PFSK-1 (cell line): ENCODE measurements at regions not wholly inside any gene's neighbourhood (a gene's known extent, or its start where the extent isn't known, plus 50 kb on each side); places are given as distances from the start of the nearest gene placed in this dataset.

Experiments
- FOXP2 ChIP-seq: optimal IDR thresholded peaks from 2 replicates; pipeline ENCODE3; 2011; ENCODE audit warnings: borderline replicate concordance, control low read depth, inconsistent platforms; ENCODE audit not compliant: insufficient read depth; ENCODE audit errors: extremely low read length, extremely low read depth
- POLR2AphosphoS5 ChIP-seq: IDR thresholded peaks from 2 replicates; pipeline ENCODE4 v1.6.1; 2012; ENCODE audit warnings: low read depth, mild to moderate bottlenecking, control low read depth, low read length, moderate library complexity
- REST ChIP-seq, 2 experiments: IDR thresholded peaks; 2 replicates each; pipeline versions ENCODE4 v1.6.1 to v1.8.0; 2011 to 2012; ENCODE audit warnings: low read depth in 2 of 2, low read length in 2 of 2, control low read depth in 1 of 2, inconsistent platforms in 1 of 2, mild to moderate bottlenecking in 1 of 2, moderate library complexity in 1 of 2; ENCODE audit not compliant: insufficient read depth in 1 of 2
- SIN3A ChIP-seq: IDR thresholded peaks from 2 replicates; pipeline ENCODE4 v1.6.1; 2012; ENCODE audit warnings: mild to moderate bottlenecking, low read length, moderate library complexity, borderline replicate concordance; ENCODE audit not compliant: insufficient read depth
- TAF1 ChIP-seq: IDR thresholded peaks from 2 replicates; pipeline ENCODE4 v1.6.1; 2012; ENCODE audit warnings: low read length, control low read depth, borderline replicate concordance; ENCODE audit not compliant: insufficient read depth

GRCh38 chr20:22456109-22456508, 128.3 kb downstream of the FOXA2 start:
- TF ChIP-seq SIN3A = no peak
- TF ChIP-seq POLR2AphosphoS5 = no peak
- no peak for TF ChIP-seq FOXP2
- TF ChIP-seq REST (IDR thresholded peaks at IDR 0.05; ENCODE audit: insufficient read depth in 1 of 2, low read depth in 2 of 2, low read length in 2 of 2) = no peak
- no peak for TF ChIP-seq TAF1

DNA sequence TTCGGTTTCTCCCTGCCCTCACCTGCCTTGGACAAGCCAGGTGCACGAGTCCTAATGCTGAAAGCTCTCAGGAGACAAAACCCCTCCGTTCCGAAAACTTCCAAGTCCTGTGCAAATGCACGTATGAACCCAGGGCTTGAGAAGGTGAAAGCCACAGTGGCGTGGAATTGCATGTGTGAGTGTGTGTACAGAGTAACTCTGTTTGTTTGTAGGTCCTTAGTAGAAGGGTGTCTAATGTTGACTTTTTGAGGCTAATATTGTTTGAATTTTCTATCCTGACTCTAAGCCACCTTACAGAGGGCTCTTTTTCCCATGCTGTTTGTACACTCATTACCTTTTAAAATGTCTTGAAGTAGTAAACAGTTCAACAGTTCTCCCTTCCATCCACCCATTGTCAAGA, 129.1 kb downstream of the FOXA2 start:
- TF ChIP-seq POLR2AphosphoS5 = no peak
- no peak for TF ChIP-seq REST (IDR thresholded peaks at IDR 0.05; ENCODE audit: insufficient read depth in 1 of 2, low read depth in 2 of 2, low read length in 2 of 2)
- TF ChIP-seq SIN3A = no peak
- TF ChIP-seq TAF1 = no peak
- no peak for TF ChIP-seq FOXP2

DNA sequence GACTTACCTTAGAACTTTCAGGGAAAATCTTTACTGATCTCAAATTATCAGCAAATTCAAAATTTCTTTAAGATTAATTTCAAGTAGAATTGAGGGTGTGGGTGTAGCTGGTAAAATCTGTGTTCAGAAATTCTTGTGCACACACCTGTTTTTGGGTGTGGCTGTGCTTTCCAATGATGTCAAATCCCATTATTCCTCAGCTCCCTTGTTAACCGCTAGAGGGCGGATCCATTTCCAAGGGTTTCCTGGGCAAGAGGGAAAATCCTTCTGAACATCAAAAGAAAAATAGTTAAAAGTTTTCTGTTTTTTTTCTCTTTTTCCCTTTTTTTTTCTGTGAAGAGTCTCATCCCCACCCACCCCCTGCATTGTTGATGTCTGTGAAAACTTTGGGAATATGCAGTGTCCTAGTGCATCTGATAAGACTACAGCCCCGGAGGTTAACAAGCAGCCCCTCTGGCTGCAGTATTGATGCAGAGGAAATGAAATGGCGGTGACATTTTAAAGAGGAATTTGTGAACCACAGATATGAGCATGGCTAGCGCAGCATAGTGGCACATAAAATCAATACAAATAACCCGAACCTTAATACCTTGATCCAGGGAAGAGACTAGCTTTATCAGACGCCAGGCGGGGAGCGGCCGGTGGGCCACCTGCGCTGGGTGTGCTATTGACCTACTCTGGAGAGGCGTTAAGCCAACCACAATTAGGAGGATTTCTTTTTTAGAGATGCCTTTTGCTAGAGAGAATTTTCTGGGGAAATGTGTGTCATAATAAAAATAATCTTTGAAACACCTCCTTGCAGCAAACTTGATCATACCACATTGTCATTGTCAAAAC, 130.9 kb downstream of the FOXA2 start:
- TF ChIP-seq POLR2AphosphoS5 = no peak
- no peak for TF ChIP-seq TAF1
- no peak for TF ChIP-seq SIN3A

DNA sequence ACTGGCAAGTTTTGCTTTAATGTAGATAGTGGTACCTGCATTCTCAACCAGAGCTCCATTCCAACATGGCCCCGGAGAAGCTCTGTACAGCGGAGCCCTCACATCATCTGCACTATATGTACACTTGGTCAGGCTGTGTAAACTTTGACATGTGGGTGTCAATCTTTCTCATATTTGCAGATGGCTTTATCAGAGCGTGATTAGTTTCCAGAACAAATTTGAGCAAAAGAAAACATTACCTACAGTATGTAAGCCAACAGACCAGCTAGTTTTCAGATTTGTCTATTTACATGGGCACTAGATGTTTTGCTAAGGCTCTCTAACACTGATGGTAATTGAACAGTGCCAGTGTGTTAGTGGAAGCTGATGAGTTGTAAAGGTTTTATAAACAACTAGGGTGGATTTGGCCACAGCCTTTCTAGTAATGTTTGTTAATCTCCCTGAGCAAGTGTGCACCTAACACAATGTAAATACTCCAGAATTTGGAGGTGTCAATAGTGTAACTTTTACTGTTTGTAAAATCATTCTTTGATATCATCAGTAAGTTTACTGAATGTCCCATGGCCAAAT, 131.8 kb downstream of the FOXA2 start:
- no peak for TF ChIP-seq TAF1
- no peak for TF ChIP-seq POLR2AphosphoS5
- no peak for TF ChIP-seq REST (IDR thresholded peaks at IDR 0.05; ENCODE audit: insufficient read depth in 1 of 2, low read depth in 2 of 2, low read length in 2 of 2)
- TF ChIP-seq FOXP2 = no peak
- TF ChIP-seq SIN3A = no peak

GRCh38 chr20:22450537-22450936, 133.8 kb downstream of the FOXA2 start:
- TF ChIP-seq FOXP2 (no peak), POLR2AphosphoS5 (no peak), SIN3A (no peak), TAF1 (no peak), REST (IDR thresholded peaks at IDR 0.05; ENCODE audit: insufficient read depth in 1 of 2, low read depth in 2 of 2, low read length in 2 of 2) (no peak)
